SK-N-SH treated with all-trans-retinoic acid at 6 μM for 48 hours (cell line): ENCODE measurements at regions not wholly inside any gene's neighbourhood (a gene's known extent, or its start where the extent isn't known, plus 50 kb on each side); places are given as distances from the start of the nearest gene placed in this dataset.
A peak's percentile ranks its signal among the peaks of the same experiment; 100 is the strongest.

Source experiments
- ATAC-seq: fragments of 200-7000 bp; cut with Tn5 transposase; 3 replicates; pipeline ENCODE4 v1.9.1; 2020; ENCODE audit warnings: mild to moderate bottlenecking, moderate library complexity
- ARNTL ChIP-seq: fragments of 450-650 bp; formaldehyde crosslinking; IDR thresholded peaks from 2 replicates; pipeline ENCODE4 v1.5.0; 2020; ENCODE audit warnings: low read depth, mild to moderate bottlenecking, moderate library complexity, borderline replicate concordance
- BACH2 ChIP-seq: fragments of 250-450 bp; sonication (Bioruptor Pico); IDR thresholded peaks from 2 replicates; pipeline ENCODE4 v1.9.0; 2021; ENCODE audit warnings: mild to moderate bottlenecking, borderline replicate concordance
- GLIS3 ChIP-seq: fragments of 250-450 bp; sonication (Bioruptor Pico); IDR thresholded peaks from 2 replicates; pipeline ENCODE4 v1.5.0; 2020; ENCODE audit warnings: mild to moderate bottlenecking, moderate library complexity
- ISL1 ChIP-seq: fragments of 250-450 bp; sonication (Bioruptor Pico); IDR thresholded peaks from 2 replicates; pipeline ENCODE4 v2.1.2; 2022; ENCODE audit warnings: mild to moderate bottlenecking, moderate library complexity
- OSR1 ChIP-seq: fragments of 250-450 bp; sonication (Bioruptor Pico); IDR thresholded peaks from 2 replicates; pipeline ENCODE4 v1.8.0; 2022; ENCODE audit warnings: moderate library complexity, mild to moderate bottlenecking, inconsistent platforms
- PPARA ChIP-seq: fragments of 250-450 bp; sonication (Bioruptor Pico); IDR thresholded peaks from 2 replicates; pipeline ENCODE4 v1.5.0; 2020; ENCODE audit warnings: mild to moderate bottlenecking, borderline replicate concordance
- RARB ChIP-seq: fragments of 250-450 bp; sonication (Bioruptor Pico); IDR thresholded peaks from 2 replicates; pipeline ENCODE4 v1.8.0; 2021; ENCODE audit warnings: mild to moderate bottlenecking, moderate library complexity
- SNAI2 ChIP-seq: fragments of 250-450 bp; sonication (Bioruptor Pico); IDR thresholded peaks from 2 replicates; pipeline ENCODE4 v1.5.0; 2020; ENCODE audit warnings: mild to moderate bottlenecking, moderate library complexity
- TCF4 ChIP-seq: fragments of 250-450 bp; sonication (Bioruptor Pico); IDR thresholded peaks from 2 replicates; pipeline ENCODE4 v1.8.0; 2021; ENCODE audit warnings: mild to moderate bottlenecking, moderate library complexity, borderline replicate concordance
- TOX ChIP-seq: fragments of 250-450 bp; sonication (Bioruptor Pico); IDR thresholded peaks from 2 replicates; pipeline ENCODE4 v1.8.0; 2021; ENCODE audit warnings: mild to moderate bottlenecking, moderate library complexity, borderline replicate concordance
- ZFP3 ChIP-seq: fragments of 250-450 bp; sonication (Bioruptor Pico); IDR thresholded peaks from 2 replicates; pipeline ENCODE4 v1.5.0; 2020; ENCODE audit warnings: mild to moderate bottlenecking, moderate library complexity
- ZNF565 ChIP-seq: fragments of 450-650 bp; formaldehyde crosslinking; conservative IDR thresholded peaks from 2 replicates; pipeline ENCODE4 v1.5.0; 2020; ENCODE audit warnings: low read depth, mild to moderate bottlenecking, moderate library complexity
- ZNF70 ChIP-seq: fragments of 450-650 bp; formaldehyde crosslinking; IDR thresholded peaks from 2 replicates; pipeline ENCODE4 v1.5.0; 2020; ENCODE audit warnings: mild to moderate bottlenecking, moderate library complexity
- ZNF8 ChIP-seq: fragments of 450-650 bp; formaldehyde crosslinking; IDR thresholded peaks from 2 replicates; pipeline ENCODE4 v1.5.0; 2020; ENCODE audit warnings: mild to moderate bottlenecking, moderate library complexity
- TF ChIP-seq, protein P1 (sequence below): fragments of 250-450 bp; sonication (Bioruptor Pico); IDR thresholded peaks from 2 replicates; pipeline ENCODE4 v1.5.1; 2020; ENCODE audit warnings: low read depth, mild to moderate bottlenecking, moderate library complexity
- TF ChIP-seq, protein P2 (sequence below): fragments of 250-450 bp; sonication (Bioruptor Pico); IDR thresholded peaks from 2 replicates; pipeline ENCODE4 v1.8.0; 2020; ENCODE audit warnings: mild to moderate bottlenecking, moderate library complexity, borderline replicate concordance
- TF ChIP-seq, protein P3 (sequence below): fragments of 250-450 bp; sonication (Bioruptor Pico); IDR thresholded peaks from 2 replicates; pipeline ENCODE4 v1.5.0; 2020; ENCODE audit warnings: mild to moderate bottlenecking, moderate library complexity
- TF ChIP-seq, protein P4 (sequence below): fragments of 250-450 bp; sonication (Bioruptor Pico); IDR thresholded peaks from 2 replicates; pipeline ENCODE4 v1.5.1; 2021; ENCODE audit warnings: mild to moderate bottlenecking, moderate library complexity
- TF ChIP-seq, protein P5 (sequence below): fragments of 250-450 bp; sonication (Bioruptor Pico); IDR thresholded peaks from 2 replicates; pipeline ENCODE4 v1.8.0; 2021; ENCODE audit warnings: low read depth, mild to moderate bottlenecking, moderate library complexity, borderline replicate concordance

DNA sequence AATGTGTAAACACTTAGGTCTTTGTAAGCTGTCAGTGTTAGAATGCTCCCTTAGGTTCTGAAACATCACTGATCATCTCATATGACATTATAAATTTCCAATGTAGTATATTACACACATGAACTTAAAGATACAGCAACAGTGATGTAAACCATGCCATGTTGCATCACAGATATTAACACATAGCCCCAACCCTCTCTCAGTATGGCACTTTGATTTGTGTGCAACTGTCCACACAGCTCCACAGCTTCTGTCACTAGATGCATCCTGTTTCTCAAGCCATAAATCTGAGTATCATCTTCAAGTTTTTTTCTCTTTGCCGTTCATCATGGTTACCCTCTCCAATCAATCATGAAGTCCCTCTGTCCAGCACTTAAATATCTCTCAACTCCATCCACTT is 69.2 kb upstream of the LRP1B start:
- no peak for TF ChIP-seq ZFP3 (CRISPR knock-in tag)
- no peak for TF ChIP-seq OSR1
- no peak for TF ChIP-seq BACH2
- no peak for TF ChIP-seq ZNF8 (CRISPR knock-in tag)
- TF ChIP-seq RARB = no peak
- TF ChIP-seq, protein P1, sequence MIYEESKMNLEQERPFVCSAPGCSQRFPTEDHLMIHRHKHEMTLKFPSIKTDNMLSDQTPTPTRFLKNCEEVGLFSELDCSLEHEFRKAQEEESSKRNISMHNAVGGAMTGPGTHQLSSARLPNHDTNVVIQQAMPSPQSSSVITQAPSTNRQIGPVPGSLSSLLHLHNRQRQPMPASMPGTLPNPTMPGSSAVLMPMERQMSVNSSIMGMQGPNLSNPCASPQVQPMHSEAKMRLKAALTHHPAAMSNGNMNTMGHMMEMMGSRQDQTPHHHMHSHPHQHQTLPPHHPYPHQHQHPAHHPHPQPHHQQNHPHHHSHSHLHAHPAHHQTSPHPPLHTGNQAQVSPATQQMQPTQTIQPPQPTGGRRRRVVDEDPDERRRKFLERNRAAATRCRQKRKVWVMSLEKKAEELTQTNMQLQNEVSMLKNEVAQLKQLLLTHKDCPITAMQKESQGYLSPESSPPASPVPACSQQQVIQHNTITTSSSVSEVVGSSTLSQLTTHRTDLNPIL (CRISPR knock-in tag) = no peak
- TF ChIP-seq TCF4 (CRISPR knock-in tag) = no peak
- no peak for TF ChIP-seq ZNF70 (CRISPR knock-in tag)
- TF ChIP-seq, protein P2, sequence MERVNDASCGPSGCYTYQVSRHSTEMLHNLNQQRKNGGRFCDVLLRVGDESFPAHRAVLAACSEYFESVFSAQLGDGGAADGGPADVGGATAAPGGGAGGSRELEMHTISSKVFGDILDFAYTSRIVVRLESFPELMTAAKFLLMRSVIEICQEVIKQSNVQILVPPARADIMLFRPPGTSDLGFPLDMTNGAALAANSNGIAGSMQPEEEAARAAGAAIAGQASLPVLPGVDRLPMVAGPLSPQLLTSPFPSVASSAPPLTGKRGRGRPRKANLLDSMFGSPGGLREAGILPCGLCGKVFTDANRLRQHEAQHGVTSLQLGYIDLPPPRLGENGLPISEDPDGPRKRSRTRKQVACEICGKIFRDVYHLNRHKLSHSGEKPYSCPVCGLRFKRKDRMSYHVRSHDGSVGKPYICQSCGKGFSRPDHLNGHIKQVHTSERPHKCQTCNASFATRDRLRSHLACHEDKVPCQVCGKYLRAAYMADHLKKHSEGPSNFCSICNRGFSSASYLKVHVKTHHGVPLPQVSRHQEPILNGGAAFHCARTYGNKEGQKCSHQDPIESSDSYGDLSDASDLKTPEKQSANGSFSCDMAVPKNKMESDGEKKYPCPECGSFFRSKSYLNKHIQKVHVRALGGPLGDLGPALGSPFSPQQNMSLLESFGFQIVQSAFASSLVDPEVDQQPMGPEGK (CRISPR knock-in tag) = no peak
- no peak for TF ChIP-seq SNAI2 (CRISPR knock-in tag)
- TF ChIP-seq ZNF565 (CRISPR knock-in tag) = no peak
- no peak for TF ChIP-seq GLIS3 (CRISPR knock-in tag)
- no peak for ATAC-seq

DNA sequence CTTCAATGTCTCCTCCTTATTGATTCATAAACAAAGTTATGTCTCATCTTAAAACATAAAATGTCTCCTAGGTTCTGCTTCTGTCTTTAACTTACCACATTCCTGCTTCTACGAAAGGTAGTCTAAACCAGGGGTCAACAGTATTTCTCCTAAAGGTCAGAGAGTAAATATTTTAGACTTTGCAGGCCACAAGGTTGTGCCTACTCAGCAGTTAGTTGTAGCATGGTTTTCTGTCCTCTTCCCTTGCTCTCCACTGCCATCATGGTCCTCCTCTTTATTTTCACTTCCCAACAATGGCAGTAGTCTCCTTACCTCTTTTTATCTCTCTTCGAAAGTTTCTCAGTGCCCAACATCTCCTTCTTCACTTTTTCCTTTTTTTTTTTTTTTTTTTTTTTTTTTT is 68.3 kb upstream of the LRP1B start:
- ATAC-seq = no peak

DNA sequence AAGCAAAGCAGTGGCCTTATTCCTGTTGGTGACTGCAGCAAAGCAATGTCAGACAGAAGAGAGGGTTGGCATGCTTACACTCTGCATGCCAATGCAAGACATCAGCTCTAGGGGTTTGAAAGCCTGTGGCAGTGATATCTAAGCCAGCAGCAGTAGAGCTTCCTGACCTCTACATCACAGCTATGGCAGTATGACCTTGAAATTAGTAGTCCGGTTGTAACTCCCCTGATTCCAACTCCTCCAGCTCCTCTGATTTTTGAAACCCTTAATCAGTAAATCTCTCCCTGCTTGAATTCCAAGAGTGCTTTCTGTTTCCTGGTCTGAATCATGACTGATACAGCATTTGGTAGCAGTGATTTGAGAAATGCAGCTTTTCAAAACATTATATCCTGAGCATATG is 60.0 kb upstream of the LRP1B start:
- peak; percentile 88 for ATAC-seq
- TF ChIP-seq, protein P3, sequence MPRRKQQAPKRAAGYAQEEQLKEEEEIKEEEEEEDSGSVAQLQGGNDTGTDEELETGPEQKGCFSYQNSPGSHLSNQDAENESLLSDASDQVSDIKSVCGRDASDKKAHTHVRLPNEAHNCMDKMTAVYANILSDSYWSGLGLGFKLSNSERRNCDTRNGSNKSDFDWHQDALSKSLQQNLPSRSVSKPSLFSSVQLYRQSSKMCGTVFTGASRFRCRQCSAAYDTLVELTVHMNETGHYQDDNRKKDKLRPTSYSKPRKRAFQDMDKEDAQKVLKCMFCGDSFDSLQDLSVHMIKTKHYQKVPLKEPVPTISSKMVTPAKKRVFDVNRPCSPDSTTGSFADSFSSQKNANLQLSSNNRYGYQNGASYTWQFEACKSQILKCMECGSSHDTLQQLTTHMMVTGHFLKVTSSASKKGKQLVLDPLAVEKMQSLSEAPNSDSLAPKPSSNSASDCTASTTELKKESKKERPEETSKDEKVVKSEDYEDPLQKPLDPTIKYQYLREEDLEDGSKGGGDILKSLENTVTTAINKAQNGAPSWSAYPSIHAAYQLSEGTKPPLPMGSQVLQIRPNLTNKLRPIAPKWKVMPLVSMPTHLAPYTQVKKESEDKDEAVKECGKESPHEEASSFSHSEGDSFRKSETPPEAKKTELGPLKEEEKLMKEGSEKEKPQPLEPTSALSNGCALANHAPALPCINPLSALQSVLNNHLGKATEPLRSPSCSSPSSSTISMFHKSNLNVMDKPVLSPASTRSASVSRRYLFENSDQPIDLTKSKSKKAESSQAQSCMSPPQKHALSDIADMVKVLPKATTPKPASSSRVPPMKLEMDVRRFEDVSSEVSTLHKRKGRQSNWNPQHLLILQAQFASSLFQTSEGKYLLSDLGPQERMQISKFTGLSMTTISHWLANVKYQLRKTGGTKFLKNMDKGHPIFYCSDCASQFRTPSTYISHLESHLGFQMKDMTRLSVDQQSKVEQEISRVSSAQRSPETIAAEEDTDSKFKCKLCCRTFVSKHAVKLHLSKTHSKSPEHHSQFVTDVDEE (CRISPR knock-in tag) = no peak
- no peak for TF ChIP-seq OSR1
- TF ChIP-seq TOX = no peak
- TF ChIP-seq, protein P1 (CRISPR knock-in tag) = no peak
- TF ChIP-seq, protein P4, sequence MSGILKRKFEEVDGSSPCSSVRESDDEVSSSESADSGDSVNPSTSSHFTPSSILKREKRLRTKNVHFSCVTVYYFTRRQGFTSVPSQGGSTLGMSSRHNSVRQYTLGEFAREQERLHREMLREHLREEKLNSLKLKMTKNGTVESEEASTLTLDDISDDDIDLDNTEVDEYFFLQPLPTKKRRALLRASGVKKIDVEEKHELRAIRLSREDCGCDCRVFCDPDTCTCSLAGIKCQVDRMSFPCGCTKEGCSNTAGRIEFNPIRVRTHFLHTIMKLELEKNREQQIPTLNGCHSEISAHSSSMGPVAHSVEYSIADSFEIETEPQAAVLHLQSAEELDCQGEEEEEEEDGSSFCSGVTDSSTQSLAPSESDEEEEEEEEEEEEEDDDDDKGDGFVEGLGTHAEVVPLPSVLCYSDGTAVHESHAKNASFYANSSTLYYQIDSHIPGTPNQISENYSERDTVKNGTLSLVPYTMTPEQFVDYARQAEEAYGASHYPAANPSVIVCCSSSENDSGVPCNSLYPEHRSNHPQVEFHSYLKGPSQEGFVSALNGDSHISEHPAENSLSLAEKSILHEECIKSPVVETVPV (CRISPR knock-in tag) = no peak

More for the DNA sequence above, 68.3 kb upstream of the LRP1B start:
- TF ChIP-seq PPARA = no peak
- TF ChIP-seq ARNTL (CRISPR knock-in tag) = no peak
- TF ChIP-seq GLIS3 (CRISPR knock-in tag) = no peak
- TF ChIP-seq ISL1 (CRISPR knock-in tag) = no peak
- TF ChIP-seq, protein P5, sequence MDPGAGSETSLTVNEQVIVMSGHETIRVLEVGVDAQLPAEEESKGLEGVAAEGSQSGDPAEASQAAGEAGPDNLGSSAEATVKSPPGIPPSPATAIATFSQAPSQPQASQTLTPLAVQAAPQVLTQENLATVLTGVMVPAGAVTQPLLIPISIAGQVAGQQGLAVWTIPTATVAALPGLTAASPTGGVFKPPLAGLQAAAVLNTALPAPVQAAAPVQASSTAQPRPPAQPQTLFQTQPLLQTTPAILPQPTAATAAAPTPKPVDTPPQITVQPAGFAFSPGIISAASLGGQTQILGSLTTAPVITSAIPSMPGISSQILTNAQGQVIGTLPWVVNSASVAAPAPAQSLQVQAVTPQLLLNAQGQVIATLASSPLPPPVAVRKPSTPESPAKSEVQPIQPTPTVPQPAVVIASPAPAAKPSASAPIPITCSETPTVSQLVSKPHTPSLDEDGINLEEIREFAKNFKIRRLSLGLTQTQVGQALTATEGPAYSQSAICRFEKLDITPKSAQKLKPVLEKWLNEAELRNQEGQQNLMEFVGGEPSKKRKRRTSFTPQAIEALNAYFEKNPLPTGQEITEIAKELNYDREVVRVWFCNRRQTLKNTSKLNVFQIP = no peak
- no peak for TF ChIP-seq BACH2
- no peak for TF ChIP-seq ZFP3 (CRISPR knock-in tag)
- no peak for TF ChIP-seq OSR1
- TF ChIP-seq, protein P1 (CRISPR knock-in tag) = no peak
- TF ChIP-seq, protein P4 (CRISPR knock-in tag) = no peak
- no peak for TF ChIP-seq TCF4 (CRISPR knock-in tag)
- TF ChIP-seq, protein P2 (CRISPR knock-in tag) = no peak
- TF ChIP-seq ZNF8 (CRISPR knock-in tag) = no peak
